ENCODE measurements at regions not wholly inside any gene's neighbourhood (a gene's known extent, or its start where the extent isn't known, plus 50 kb on each side); places are given as distances from the start of the nearest gene placed in this dataset.

DNA sequence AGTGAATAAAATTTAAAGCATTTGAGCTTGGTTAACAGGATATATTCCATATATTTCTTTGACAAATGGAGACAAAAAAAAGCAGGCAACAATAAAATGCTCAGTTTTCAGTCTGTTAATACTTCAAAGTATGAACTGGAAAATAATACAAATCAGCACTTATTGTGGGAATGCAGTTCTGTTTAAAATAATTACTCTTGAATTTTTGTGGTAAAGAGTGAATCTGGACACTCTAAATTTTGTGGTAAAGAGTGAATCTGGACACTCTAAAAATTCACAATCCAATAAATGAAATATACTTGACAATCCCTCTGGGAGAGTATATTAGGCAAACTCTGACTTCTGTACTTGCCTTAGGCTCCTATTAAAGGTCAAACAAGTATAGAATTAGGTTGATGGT, 141.9 kb upstream of the RASA1 start:
- no peaks in the 10 kb centered on the region for H3K36me3 ChIP-seq (ENCODE audit: insufficient read depth)
- H4K20me1 ChIP-seq (replicated peaks; ENCODE audit: insufficient read depth), result no peaks in the 10 kb centered on the region
- Mint-ChIP-seq H3K27me3 (ENCODE audit: insufficient read depth, low read depth, poor library complexity) (no peaks in the 10 kb centered on the region), H3K4me3 (no peak overlapping the region), H3K36me3 (ENCODE audit: low read depth) (no peaks in the 10 kb centered on the region), H3K9me3 (no peaks in the 10 kb centered on the region), H3K4me1 (peaks cover 13% of the 10 kb centered on the region; the same call in 2 of the 3 replicates), H3K27ac (no peak overlapping the region)
- H3K4me3 ChIP-seq, result no peak overlapping the region
- H3K9me2 ChIP-seq (ENCODE audit: insufficient read depth), result no peaks in the 10 kb centered on the region
- no peaks in the 10 kb centered on the region for H3K79me2 ChIP-seq (replicated peaks; ENCODE audit: insufficient read depth)
- H3K27me3 ChIP-seq (ENCODE audit: insufficient read depth), result no peaks in the 10 kb centered on the region
- H3K4me2 ChIP-seq, result no peak overlapping the region
- H2AFZ ChIP-seq, result no peak overlapping the region
- no peak overlapping the region for H3K27ac ChIP-seq (ENCODE audit: low read depth)
- no peak for DNase-seq (ENCODE audit: low spot score)
- ATAC-seq, result no peak
- H3K4me1 ChIP-seq (ENCODE audit: insufficient read depth), result no peaks in the 10 kb centered on the region
- TF ChIP-seq, protein P1, sequence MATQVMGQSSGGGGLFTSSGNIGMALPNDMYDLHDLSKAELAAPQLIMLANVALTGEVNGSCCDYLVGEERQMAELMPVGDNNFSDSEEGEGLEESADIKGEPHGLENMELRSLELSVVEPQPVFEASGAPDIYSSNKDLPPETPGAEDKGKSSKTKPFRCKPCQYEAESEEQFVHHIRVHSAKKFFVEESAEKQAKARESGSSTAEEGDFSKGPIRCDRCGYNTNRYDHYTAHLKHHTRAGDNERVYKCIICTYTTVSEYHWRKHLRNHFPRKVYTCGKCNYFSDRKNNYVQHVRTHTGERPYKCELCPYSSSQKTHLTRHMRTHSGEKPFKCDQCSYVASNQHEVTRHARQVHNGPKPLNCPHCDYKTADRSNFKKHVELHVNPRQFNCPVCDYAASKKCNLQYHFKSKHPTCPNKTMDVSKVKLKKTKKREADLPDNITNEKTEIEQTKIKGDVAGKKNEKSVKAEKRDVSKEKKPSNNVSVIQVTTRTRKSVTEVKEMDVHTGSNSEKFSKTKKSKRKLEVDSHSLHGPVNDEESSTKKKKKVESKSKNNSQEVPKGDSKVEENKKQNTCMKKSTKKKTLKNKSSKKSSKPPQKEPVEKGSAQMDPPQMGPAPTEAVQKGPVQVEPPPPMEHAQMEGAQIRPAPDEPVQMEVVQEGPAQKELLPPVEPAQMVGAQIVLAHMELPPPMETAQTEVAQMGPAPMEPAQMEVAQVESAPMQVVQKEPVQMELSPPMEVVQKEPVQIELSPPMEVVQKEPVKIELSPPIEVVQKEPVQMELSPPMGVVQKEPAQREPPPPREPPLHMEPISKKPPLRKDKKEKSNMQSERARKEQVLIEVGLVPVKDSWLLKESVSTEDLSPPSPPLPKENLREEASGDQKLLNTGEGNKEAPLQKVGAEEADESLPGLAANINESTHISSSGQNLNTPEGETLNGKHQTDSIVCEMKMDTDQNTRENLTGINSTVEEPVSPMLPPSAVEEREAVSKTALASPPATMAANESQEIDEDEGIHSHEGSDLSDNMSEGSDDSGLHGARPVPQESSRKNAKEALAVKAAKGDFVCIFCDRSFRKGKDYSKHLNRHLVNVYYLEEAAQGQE (IDR thresholded peaks at IDR 0.05; ENCODE audit: unreplicated experiment), result no peak
- no peak for TF ChIP-seq CREB1 (CRISPR knock-in tag; IDR thresholded peaks at IDR 0.05; ENCODE audit: low read depth)
- TF ChIP-seq JUNB (IDR thresholded peaks at IDR 0.05; ENCODE audit: unreplicated experiment), result no peak
- H3F3A ChIP-seq (replicated peaks; ENCODE audit: low read depth), result no peaks in the 10 kb centered on the region

DNA sequence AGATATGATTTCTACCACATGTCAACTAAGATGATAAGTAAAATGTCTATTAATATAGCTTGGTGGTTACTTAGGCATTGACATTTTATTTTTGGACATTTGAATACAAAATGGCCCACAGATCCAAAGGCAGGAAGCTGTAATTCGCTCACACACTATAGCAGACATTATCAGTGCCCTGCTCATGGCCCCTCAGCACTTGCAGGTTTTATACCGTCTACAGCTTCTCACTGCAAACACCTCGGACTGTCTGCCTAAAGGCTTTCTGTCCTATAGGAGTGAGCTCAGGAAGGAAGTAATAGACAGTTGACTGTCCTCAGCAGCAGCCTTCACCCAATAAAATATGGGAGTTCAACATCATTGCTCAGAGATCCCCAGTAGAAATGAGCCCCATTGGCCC, 140.8 kb upstream of the RASA1 start:
- TF ChIP-seq ZNF114 (CRISPR knock-in tag; IDR thresholded peaks at IDR 0.05), result no peak
- TF ChIP-seq NANOG (IDR thresholded peaks at IDR 0.05; ENCODE audit: borderline replicate concordance), result no peak
- TF ChIP-seq, protein P2, sequence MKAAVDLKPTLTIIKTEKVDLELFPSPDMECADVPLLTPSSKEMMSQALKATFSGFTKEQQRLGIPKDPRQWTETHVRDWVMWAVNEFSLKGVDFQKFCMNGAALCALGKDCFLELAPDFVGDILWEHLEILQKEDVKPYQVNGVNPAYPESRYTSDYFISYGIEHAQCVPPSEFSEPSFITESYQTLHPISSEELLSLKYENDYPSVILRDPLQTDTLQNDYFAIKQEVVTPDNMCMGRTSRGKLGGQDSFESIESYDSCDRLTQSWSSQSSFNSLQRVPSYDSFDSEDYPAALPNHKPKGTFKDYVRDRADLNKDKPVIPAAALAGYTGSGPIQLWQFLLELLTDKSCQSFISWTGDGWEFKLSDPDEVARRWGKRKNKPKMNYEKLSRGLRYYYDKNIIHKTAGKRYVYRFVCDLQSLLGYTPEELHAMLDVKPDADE (IDR thresholded peaks at IDR 0.05), result no peak
- no peak for TF ChIP-seq CREB1 (CRISPR knock-in tag; IDR thresholded peaks at IDR 0.05; ENCODE audit: low read depth)
- no peak for TF ChIP-seq STAT1 (IDR thresholded peaks at IDR 0.05; ENCODE audit: unreplicated experiment)
- Mint-ChIP-seq H3K27ac (no peak overlapping the region), H3K4me1 (peaks cover 11% of the 10 kb centered on the region; the same call in 2 of the 3 replicates), H3K9me3 (no peaks in the 10 kb centered on the region), H3K4me3 (no peak overlapping the region), H3K36me3 (ENCODE audit: low read depth) (no peaks in the 10 kb centered on the region), H3K27me3 (ENCODE audit: insufficient read depth, low read depth, poor library complexity) (no peaks in the 10 kb centered on the region)
- ATAC-seq (no peak), DNase-seq (ENCODE audit: low spot score) (no peak)
- H2AFZ ChIP-seq, result no peak overlapping the region
- H3K27ac ChIP-seq (ENCODE audit: low read depth), result no peak overlapping the region
- no peaks in the 10 kb centered on the region for H3F3A ChIP-seq (replicated peaks; ENCODE audit: low read depth)
- H3K36me3 ChIP-seq (ENCODE audit: insufficient read depth), result no peaks in the 10 kb centered on the region
- H3K4me3 ChIP-seq, result no peak overlapping the region
- no peaks in the 10 kb centered on the region for H3K79me2 ChIP-seq (replicated peaks; ENCODE audit: insufficient read depth)
- H4K20me1 ChIP-seq (replicated peaks; ENCODE audit: insufficient read depth), result no peaks in the 10 kb centered on the region
- H3K9me2 ChIP-seq (ENCODE audit: insufficient read depth), result no peaks in the 10 kb centered on the region
- no peaks in the 10 kb centered on the region for H3K4me1 ChIP-seq (ENCODE audit: insufficient read depth)
- no peak overlapping the region for H3K4me2 ChIP-seq
- H3K27me3 ChIP-seq (ENCODE audit: insufficient read depth), result no peaks in the 10 kb centered on the region

Measured in GM23338 (cell line).